ENCODE measurements at regions not wholly inside any gene's neighbourhood (a gene's known extent, or its start where the extent isn't known, plus 50 kb on each side); places are given as distances from the start of the nearest gene placed in this dataset.
A peak's percentile ranks its signal among the peaks of the same experiment; 100 is the strongest.
"Not testable (repeated sequence)": the region's sequence is repeated elsewhere in the genome, so short reads cannot be mapped to it uniquely, and the experiment has no call there.

GRCh38 chr2:8559805-8560204 is 122.1 kb upstream of the ID2 start:
- DNase-seq, result no peak

- DNase-seq, result not testable (repeated sequence)
Observed at GRCh38 chr2:8561692-8562091, 120.2 kb upstream of the ID2 start.

- no peak for DNase-seq
Observed at GRCh38 chr2:8563814-8564474, 117.9 kb upstream of the ID2 start.

- no peak for DNase-seq
Observed at GRCh38 chr2:8564475-8564874, 117.4 kb upstream of the ID2 start.

GRCh38 chr2:8565399-8566154 is 116.3 kb upstream of the ID2 start:
- DNase-seq, result no peak

- no peak for DNase-seq
Observed at GRCh38 chr2:8566155-8566670, 115.6 kb upstream of the ID2 start.

- DNase-seq, result peak; percentile 8
Observed at GRCh38 chr2:8566774-8567468, 114.9 kb upstream of the ID2 start.

- DNase-seq, result no peak
Observed at GRCh38 chr2:8567469-8568260, 114.2 kb upstream of the ID2 start.

GRCh38 chr2:8568543-8569302 is 113.1 kb upstream of the ID2 start:
- DNase-seq, result no peak

GRCh38 chr2:8569332-8569930 is 112.4 kb upstream of the ID2 start:
- DNase-seq, result no peak

GRCh38 chr2:8570637-8571036 is 111.2 kb upstream of the ID2 start:
- no peak for DNase-seq

- DNase-seq, result no peak
Observed at GRCh38 chr2:8571301-8571791, 110.5 kb upstream of the ID2 start.

GRCh38 chr2:8571792-8572499 is 109.9 kb upstream of the ID2 start:
- DNase-seq, result no peak

GRCh38 chr2:8572712-8573233 is 109.1 kb upstream of the ID2 start:
- no peak for DNase-seq

- no peak for DNase-seq
Observed at GRCh38 chr2:8573234-8573941, 108.5 kb upstream of the ID2 start.

GRCh38 chr2:8573942-8574195 is 108.0 kb upstream of the ID2 start:
- no peak for DNase-seq

GRCh38 chr2:8574196-8575037 is 107.4 kb upstream of the ID2 start:
- peak; percentile 46 for DNase-seq

GRCh38 chr2:8575038-8575833 is 106.6 kb upstream of the ID2 start:
- DNase-seq, result no peak

All from kidney glomerular epithelial cell (primary cell).